ENCODE measurements at regions not wholly inside any gene's neighbourhood (a gene's known extent, or its start where the extent isn't known, plus 50 kb on each side); places are given as distances from the start of the nearest gene placed in this dataset.

DNA sequence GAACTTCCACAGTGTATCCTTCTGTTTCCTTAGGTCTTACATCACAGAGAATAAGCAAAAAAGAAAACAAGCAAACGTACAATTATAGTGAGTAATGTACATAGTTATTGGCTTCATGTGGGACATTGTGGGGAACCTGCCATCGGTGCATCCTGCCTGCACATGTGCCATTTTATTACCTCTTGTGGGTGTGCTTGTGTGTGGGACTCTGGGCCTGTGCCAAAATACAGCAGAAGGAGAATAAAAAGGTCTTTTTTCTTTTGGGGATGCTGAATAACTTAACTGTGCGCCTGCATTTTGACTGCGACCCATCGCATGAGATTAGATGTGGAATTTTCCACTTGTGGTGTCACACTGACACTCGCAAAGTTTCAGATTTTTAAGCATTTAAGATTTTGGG, 169.6 kb upstream of the DCBLD2 start:
- TF ChIP-seq, protein P1, sequence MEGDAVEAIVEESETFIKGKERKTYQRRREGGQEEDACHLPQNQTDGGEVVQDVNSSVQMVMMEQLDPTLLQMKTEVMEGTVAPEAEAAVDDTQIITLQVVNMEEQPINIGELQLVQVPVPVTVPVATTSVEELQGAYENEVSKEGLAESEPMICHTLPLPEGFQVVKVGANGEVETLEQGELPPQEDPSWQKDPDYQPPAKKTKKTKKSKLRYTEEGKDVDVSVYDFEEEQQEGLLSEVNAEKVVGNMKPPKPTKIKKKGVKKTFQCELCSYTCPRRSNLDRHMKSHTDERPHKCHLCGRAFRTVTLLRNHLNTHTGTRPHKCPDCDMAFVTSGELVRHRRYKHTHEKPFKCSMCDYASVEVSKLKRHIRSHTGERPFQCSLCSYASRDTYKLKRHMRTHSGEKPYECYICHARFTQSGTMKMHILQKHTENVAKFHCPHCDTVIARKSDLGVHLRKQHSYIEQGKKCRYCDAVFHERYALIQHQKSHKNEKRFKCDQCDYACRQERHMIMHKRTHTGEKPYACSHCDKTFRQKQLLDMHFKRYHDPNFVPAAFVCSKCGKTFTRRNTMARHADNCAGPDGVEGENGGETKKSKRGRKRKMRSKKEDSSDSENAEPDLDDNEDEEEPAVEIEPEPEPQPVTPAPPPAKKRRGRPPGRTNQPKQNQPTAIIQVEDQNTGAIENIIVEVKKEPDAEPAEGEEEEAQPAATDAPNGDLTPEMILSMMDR (IDR thresholded peaks at IDR 0.05): no peak
- no peak for TF ChIP-seq POLR2A (IDR thresholded peaks at IDR 0.05)

All from upper lobe of left lung (tissue), 4 donors.